ENCODE measurements at regions not wholly inside any gene's neighbourhood (a gene's known extent, or its start where the extent isn't known, plus 50 kb on each side); places are given as distances from the start of the nearest gene placed in this dataset.
"Not testable (repeated sequence)": the region's sequence is repeated elsewhere in the genome, so short reads cannot be mapped to it uniquely, and the experiment has no call there.

DNA sequence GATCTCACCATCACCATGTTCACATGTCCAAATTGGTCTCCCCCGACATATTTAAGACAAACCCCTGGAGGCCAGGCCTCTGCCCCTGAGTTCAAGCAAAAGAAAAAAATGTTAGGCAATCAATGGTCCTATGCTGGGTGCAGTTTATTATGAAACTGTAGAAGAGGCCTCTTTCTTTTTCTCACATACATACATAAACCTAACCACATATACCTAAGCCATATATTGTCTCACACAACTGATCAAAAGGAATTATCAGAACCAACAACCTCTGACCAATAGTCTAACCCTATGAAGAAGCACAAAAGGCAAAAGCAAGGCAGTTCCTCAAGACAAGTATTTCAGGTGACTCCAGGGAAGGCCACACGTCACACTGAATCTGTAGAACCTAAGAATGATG is 49.9 kb downstream of the ILRUN start:
- no peak for DNase-seq
- H3K9me3 ChIP-seq (ENCODE audit: control insufficient read depth, low read length, poor library complexity, severe bottlenecking) = no peaks in the 10 kb centered on the region
- ATAC-seq = no peak
- no peaks in the 10 kb centered on the region for H3K27me3 Mint-ChIP-seq
- peaks cover 13% of the 10 kb centered on the region for H3K36me3 Mint-ChIP-seq (ENCODE audit: low read depth)
- H3K4me3 Mint-ChIP-seq = no peak overlapping the region
- peak overlapping the region; percentile 27 for H3K27ac Mint-ChIP-seq
- peaks cover 32% of the 10 kb centered on the region for H3K4me1 Mint-ChIP-seq

GRCh38 chr6:34645627-34646026 is 50.9 kb downstream of the ILRUN start:
- H3K36me3 Mint-ChIP-seq (ENCODE audit: low read depth) = peaks cover 13% of the 10 kb centered on the region
- H3K4me3 Mint-ChIP-seq = no peak overlapping the region
- H3K4me1 Mint-ChIP-seq = peaks cover 28% of the 10 kb centered on the region
- no peaks in the 10 kb centered on the region for H3K9me3 ChIP-seq (ENCODE audit: control insufficient read depth, low read length, poor library complexity, severe bottlenecking)
- ATAC-seq (no peak), DNase-seq (no peak)
- no peaks in the 10 kb centered on the region for H3K27me3 Mint-ChIP-seq
- H3K27ac Mint-ChIP-seq = peak overlapping the region; percentile 80

GRCh38 chr6:34644716-34645115 is 51.9 kb downstream of the ILRUN start:
- Mint-ChIP-seq H3K27ac (no peak overlapping the region), H3K36me3 (ENCODE audit: low read depth) (peaks cover 13% of the 10 kb centered on the region)
- DNase-seq = no peak

DNA sequence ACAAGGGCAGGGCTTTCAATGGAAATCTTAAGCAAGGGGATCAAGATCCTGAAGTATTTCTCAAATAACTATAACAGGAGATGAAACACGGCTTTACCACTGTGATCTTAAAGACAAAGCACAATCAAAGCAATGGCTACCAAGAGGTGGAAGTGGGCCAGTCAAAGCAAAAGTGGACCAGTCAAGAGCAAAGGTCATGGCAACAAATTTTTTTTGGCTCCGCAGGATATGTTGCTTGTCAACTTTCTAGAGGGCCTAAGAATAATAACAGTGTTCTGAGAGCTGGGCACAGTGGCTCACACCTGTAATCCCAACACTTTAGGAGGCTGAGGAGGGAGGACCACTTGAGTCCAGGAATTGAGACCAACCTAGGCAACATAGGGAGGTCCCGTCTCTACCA is 54.1 kb downstream of the ILRUN start:
- peaks cover 13% of the 10 kb centered on the region for H3K36me3 Mint-ChIP-seq (ENCODE audit: low read depth)
- ATAC-seq = no peak
- no peak overlapping the region for H3K27ac Mint-ChIP-seq

More at GRCh38 chr6:34644716-34645115, 51.9 kb downstream of the ILRUN start:
- H3K9me3 ChIP-seq (ENCODE audit: control insufficient read depth, low read length, poor library complexity, severe bottlenecking) = no peaks in the 10 kb centered on the region
- no peaks in the 10 kb centered on the region for H3K27me3 Mint-ChIP-seq
- peaks cover 29% of the 10 kb centered on the region for H3K4me1 Mint-ChIP-seq
- ATAC-seq = no peak
- no peak overlapping the region for H3K4me3 Mint-ChIP-seq

GRCh38 chr6:34640074-34640849 is 56.3 kb downstream of the ILRUN start:
- not testable (repeated sequence) for H3K27ac Mint-ChIP-seq; H3K4me3 Mint-ChIP-seq; H3K9me3 ChIP-seq (ENCODE audit: control insufficient read depth, low read length, poor library complexity, severe bottlenecking); DNase-seq; H3K27me3 Mint-ChIP-seq; H3K36me3 Mint-ChIP-seq (ENCODE audit: low read depth); ATAC-seq
- peaks cover 25% of the 10 kb centered on the region for H3K4me1 Mint-ChIP-seq

More for the DNA sequence above, 54.1 kb downstream of the ILRUN start:
- no peak for DNase-seq
- Mint-ChIP-seq H3K4me1 (peaks cover 38% of the 10 kb centered on the region), H3K4me3 (no peak overlapping the region), H3K27me3 (no peaks in the 10 kb centered on the region)
- no peaks in the 10 kb centered on the region for H3K9me3 ChIP-seq (ENCODE audit: control insufficient read depth, low read length, poor library complexity, severe bottlenecking)

DNA sequence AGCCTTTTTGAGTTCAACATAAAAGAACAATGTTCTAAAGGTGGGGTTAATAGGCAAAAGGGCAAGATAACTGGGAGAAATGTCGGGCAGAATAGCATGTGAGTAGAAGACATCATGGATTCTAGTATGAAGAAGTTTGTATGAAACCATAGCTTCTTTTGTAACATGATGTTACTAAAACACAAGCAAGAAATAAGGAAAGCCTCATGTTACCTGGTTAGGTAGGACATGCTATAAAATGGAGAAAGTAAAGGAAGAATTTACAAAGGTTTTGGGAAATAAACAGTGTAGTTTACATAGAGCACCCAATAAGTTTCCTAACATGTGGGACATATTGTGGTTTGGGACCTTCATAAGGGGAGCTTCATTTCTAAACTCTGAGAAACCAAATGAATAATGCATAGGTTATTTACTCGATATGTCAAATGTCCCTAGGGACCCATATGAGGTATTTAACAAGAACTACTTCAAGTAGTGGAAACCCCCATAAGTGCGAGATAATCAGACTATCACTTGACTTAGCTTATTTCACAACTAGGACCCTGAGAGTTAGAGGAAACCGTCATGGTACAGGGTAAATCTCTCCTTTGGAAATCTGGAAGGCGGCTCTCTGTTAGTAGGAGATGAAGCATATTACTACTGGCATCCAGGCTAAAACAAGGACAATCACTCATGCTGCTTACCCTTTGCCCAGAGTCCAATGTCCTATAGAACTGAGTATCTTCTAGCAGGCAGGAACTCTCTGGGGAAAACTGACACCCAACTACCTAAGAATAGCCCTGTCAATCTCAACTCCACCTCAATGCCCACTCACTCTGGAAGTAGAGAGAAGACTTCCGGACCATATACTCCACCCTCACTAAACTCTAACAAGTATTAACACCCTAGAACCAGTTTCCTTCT is 57.5 kb downstream of the ILRUN start:
- H3K36me3 Mint-ChIP-seq (ENCODE audit: low read depth) = no peaks in the 10 kb centered on the region
- H3K4me1 Mint-ChIP-seq = peaks cover 18% of the 10 kb centered on the region
- no peak for ATAC-seq
- no peak overlapping the region for H3K4me3 Mint-ChIP-seq
- no peaks in the 10 kb centered on the region for H3K27me3 Mint-ChIP-seq
- no peaks in the 10 kb centered on the region for H3K9me3 ChIP-seq (ENCODE audit: control insufficient read depth, low read length, poor library complexity, severe bottlenecking)
- H3K27ac Mint-ChIP-seq = peak overlapping the region; percentile 84
- DNase-seq = no peak

DNA sequence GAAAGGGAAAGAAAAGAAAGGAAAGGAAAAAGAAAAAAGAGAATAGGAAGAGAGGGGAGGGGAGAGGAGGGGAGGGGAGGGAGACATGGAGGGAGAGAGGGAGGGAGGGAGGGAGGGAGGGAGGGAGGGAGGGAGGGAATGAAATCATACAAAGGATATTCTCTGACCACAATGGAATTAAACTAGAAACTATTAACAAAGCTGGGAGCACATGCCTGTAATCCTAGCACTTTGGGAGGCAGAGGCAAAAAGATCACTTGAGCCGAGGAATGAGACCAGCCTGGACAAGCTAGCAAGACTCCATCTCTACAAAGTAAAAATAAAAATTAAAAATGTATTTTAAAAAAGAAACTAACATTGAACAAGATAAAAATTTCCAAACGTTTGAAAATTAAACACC is 62.8 kb downstream of the ILRUN start:
- Mint-ChIP-seq H3K4me3 (no peak overlapping the region), H3K27ac (peak overlapping the region; percentile 61), H3K4me1 (peaks cover 12% of the 10 kb centered on the region), H3K27me3 (no peaks in the 10 kb centered on the region), H3K36me3 (ENCODE audit: low read depth) (peaks cover 3% of the 10 kb centered on the region)
- ATAC-seq (no peak), DNase-seq (no peak)
- no peaks in the 10 kb centered on the region for H3K9me3 ChIP-seq (ENCODE audit: control insufficient read depth, low read length, poor library complexity, severe bottlenecking)

GRCh38 chr6:34633256-34633655 is 63.3 kb downstream of the ILRUN start:
- ATAC-seq (no peak), DNase-seq (no peak)
- Mint-ChIP-seq H3K4me1 (peaks cover 9% of the 10 kb centered on the region), H3K27me3 (no peaks in the 10 kb centered on the region), H3K36me3 (ENCODE audit: low read depth) (peaks cover 3% of the 10 kb centered on the region), H3K27ac (peak overlapping the region; percentile 61), H3K4me3 (no peak overlapping the region)
- no peaks in the 10 kb centered on the region for H3K9me3 ChIP-seq (ENCODE audit: control insufficient read depth, low read length, poor library complexity, severe bottlenecking)

- ATAC-seq (no peak), DNase-seq (no peak)
- Mint-ChIP-seq H3K4me3 (no peak overlapping the region), H3K36me3 (ENCODE audit: low read depth) (peaks cover 3% of the 10 kb centered on the region), H3K27me3 (no peaks in the 10 kb centered on the region), H3K4me1 (peaks cover 17% of the 10 kb centered on the region), H3K27ac (peak overlapping the region; percentile 27)
- no peaks in the 10 kb centered on the region for H3K9me3 ChIP-seq (ENCODE audit: control insufficient read depth, low read length, poor library complexity, severe bottlenecking)
Measured at GRCh38 chr6:34630040-34630439, 66.5 kb downstream of the ILRUN start.

DNA sequence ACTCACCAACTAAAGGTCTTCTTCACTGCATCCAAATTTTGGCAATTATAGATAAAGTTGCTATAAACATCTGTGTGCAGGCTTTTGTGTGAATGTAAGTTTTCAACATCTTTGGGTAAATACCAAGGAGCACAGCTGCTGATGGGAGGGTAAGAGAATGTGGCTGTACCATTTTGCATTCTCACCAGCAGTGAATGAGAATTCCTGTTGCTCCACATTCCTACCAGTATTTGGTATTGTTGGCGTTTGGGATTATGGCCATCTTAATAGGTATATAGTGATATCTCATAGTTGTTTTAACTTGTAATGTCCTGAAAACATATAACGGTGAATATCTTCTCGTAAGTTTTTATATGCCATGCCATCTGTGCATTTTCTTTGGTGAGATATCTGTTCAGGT is 69.3 kb downstream of the ILRUN start:
- no peaks in the 10 kb centered on the region for H3K9me3 ChIP-seq (ENCODE audit: control insufficient read depth, low read length, poor library complexity, severe bottlenecking)
- Mint-ChIP-seq H3K36me3 (ENCODE audit: low read depth) (peaks cover 3% of the 10 kb centered on the region), H3K4me1 (peaks cover 19% of the 10 kb centered on the region), H3K4me3 (no peak overlapping the region), H3K27me3 (no peaks in the 10 kb centered on the region), H3K27ac (peak overlapping the region; percentile 74)
- DNase-seq = no peak
- ATAC-seq = no peak

DNA sequence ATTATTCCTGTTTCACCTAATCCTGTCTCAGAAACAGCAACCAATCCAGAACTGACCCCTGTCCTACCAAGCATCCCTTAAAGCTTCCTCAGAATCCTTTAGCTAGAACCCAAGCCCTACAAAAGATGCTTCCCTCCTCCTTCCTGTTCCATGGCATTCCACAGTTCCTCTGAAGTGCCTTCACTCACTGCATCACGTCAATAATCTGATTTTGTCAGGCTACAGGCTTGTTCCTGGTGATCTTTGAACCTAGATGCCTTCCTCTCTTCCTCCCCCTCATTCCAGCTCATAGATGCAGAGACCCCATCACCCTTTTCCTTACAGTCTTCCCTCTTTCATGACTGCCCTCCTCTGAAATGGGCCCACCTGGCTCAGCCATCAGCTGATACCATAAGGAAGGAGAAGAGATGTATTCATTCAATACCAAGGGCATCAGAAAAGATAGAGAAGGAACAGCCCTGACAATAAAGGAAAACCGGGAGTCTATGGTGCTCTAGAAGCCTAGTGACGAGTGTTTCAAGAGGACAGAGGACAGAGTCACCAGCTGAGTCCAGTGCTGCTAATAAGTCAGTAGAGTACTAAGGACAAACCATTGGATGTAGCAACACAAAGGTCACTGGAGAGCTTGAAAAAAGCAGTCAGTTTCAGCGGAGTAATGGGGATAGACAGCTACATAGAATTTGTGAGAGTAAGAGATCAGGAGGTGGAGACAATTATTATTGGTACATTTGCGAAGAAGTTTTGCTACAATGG is 62.5 kb upstream of the SPDEF start:
- H3K9me3 ChIP-seq (ENCODE audit: control insufficient read depth, low read length, poor library complexity, severe bottlenecking) = no peaks in the 10 kb centered on the region
- DNase-seq (no peak), ATAC-seq (no peak)
- Mint-ChIP-seq H3K27ac (peak overlapping the region; percentile 86), H3K4me3 (no peak overlapping the region), H3K4me1 (peaks cover 30% of the 10 kb centered on the region), H3K36me3 (ENCODE audit: low read depth) (peaks cover 8% of the 10 kb centered on the region), H3K27me3 (no peaks in the 10 kb centered on the region)

DNA sequence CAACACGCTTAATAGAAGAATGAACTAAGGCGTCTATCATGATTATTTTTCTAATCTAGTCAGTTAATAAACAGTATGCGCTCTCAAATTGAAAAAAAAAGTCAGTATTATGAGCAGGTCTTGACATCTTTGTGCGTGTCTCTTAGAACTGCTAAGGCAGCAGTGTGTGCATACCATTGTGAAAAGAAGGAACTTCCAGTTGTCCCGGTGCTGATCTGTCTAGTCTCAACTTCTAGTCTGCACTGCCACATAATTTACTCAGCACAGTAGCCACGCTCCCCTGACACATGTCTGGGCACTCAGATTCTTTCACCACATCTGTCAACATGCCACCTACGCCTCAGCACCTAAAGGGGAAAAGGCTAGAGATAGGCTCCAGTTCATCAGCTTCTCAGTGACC is 61.1 kb upstream of the SPDEF start:
- Mint-ChIP-seq H3K27ac (peak overlapping the region; percentile 86), H3K4me3 (no peak overlapping the region), H3K36me3 (ENCODE audit: low read depth) (peaks cover 8% of the 10 kb centered on the region), H3K27me3 (no peaks in the 10 kb centered on the region), H3K4me1 (peaks cover 24% of the 10 kb centered on the region)
- no peak for DNase-seq
- ATAC-seq = no peak
- H3K9me3 ChIP-seq (ENCODE audit: control insufficient read depth, low read length, poor library complexity, severe bottlenecking) = no peaks in the 10 kb centered on the region

DNA sequence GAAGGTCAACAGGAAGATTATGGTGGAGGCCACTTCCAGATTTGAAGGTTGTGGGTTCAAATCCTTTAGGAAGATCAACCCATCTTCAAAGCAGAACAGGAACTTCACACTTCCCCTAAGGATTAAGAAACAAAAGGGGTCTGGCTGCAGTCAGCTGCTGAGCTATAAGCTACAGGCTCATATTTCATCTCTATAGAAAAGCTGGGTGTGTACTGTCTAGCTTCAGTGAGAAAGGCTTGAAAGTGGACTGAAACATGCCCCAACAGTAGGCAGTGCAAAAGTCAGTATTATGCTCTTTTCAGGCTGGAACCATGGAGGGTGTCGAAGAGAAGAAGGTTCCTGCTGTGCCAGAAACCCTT is 60.1 kb upstream of the SPDEF start:
- Mint-ChIP-seq H3K4me3 (no peak overlapping the region), H3K27ac (peak overlapping the region; percentile 14), H3K4me1 (peaks cover 19% of the 10 kb centered on the region), H3K27me3 (no peaks in the 10 kb centered on the region), H3K36me3 (ENCODE audit: low read depth) (peaks cover 8% of the 10 kb centered on the region)
- no peak for DNase-seq
- H3K9me3 ChIP-seq (ENCODE audit: control insufficient read depth, low read length, poor library complexity, severe bottlenecking) = no peaks in the 10 kb centered on the region
- ATAC-seq = no peak
